Activated T-helper 17 cell treated with anti-CD3 and anti-CD28 coated beads, Interleukin-2, amount 50 U/mL, for 72 hours (primary cell): ENCODE measurements at regions not wholly inside any gene's neighbourhood (a gene's known extent, or its start where the extent isn't known, plus 50 kb on each side); places are given as distances from the start of the nearest gene placed in this dataset.
"Not testable (repeated sequence)": the region's sequence is repeated elsewhere in the genome, so short reads cannot be mapped to it uniquely, and the experiment has no call there.

Experiments used
- ATAC-seq: fragments of 150-1000 bp; cut with Tn5 transposase; replicated peaks from 2 replicates; pipeline ENCODE4 v1.10.0; 2021; ENCODE audit warnings: mild to moderate bottlenecking, moderate library complexity
- H3K27ac Mint-ChIP-seq: one replicate; pipeline ENCODE4 v1.8.0; 2022; ENCODE audit warnings: mixed read lengths
- H3K27me3 Mint-ChIP-seq: one replicate; pipeline ENCODE4 v1.8.0; 2022; ENCODE audit warnings: mixed read lengths
- H3K36me3 Mint-ChIP-seq: one replicate; pipeline ENCODE4 v1.8.0; 2022; ENCODE audit warnings: low read depth, mild to moderate bottlenecking, mixed read lengths
- H3K4me1 Mint-ChIP-seq: one replicate; pipeline ENCODE4 v1.8.0; 2022; ENCODE audit warnings: mixed read lengths
- H3K4me3 Mint-ChIP-seq: one replicate; pipeline ENCODE4 v1.8.0; 2022; ENCODE audit warnings: mild to moderate bottlenecking, mixed read lengths
- H3K9me3 Mint-ChIP-seq: one replicate; pipeline ENCODE4 v1.8.0; 2022; ENCODE audit warnings: mixed read lengths

- no peak overlapping the region for H3K27ac Mint-ChIP-seq
- no peaks in the 10 kb centered on the region for H3K27me3 Mint-ChIP-seq
- ATAC-seq, result no peak
- H3K36me3 Mint-ChIP-seq, result no peaks in the 10 kb centered on the region
- no peak overlapping the region for H3K4me3 Mint-ChIP-seq
- no peaks in the 10 kb centered on the region for H3K4me1 Mint-ChIP-seq
- H3K9me3 Mint-ChIP-seq, result no peaks in the 10 kb centered on the region
These were observed 67.9 kb upstream of the ADAMTS5 start for GRCh38 chr21:27034796-27035195.

DNA sequence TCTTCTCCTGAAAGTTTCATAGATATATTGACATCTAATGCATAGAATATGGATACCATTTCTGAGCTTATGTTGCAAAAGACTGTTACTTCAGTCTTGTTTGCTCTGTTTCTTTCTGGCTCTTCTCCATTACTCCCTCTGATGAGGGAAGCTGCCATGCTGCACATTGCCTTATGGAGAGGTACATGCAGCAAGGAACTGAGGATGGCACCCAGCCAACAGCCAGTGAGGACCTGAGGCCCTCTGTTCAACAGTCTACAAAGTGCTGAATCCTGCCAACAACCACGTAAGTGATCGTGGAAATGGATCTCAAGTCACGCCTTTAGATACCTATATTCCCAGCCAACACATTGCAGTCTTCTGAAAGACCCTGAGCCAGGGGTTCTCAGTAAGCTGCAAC lies 66.6 kb upstream of the ADAMTS5 start:
- Mint-ChIP-seq H3K27ac (no peak overlapping the region), H3K27me3 (no peaks in the 10 kb centered on the region), H3K4me3 (no peak overlapping the region), H3K4me1 (no peaks in the 10 kb centered on the region), H3K9me3 (no peaks in the 10 kb centered on the region), H3K36me3 (no peaks in the 10 kb centered on the region)
- ATAC-seq, result no peak

- Mint-ChIP-seq H3K36me3 (no peaks in the 10 kb centered on the region), H3K4me1 (no peaks in the 10 kb centered on the region), H3K27ac (no peak overlapping the region), H3K4me3 (no peak overlapping the region), H3K9me3 (no peaks in the 10 kb centered on the region), H3K27me3 (peaks cover 3% of the 10 kb centered on the region)
- ATAC-seq, result no peak
These were observed 59.6 kb upstream of the ADAMTS5 start for GRCh38 chr21:27026501-27026900.

DNA sequence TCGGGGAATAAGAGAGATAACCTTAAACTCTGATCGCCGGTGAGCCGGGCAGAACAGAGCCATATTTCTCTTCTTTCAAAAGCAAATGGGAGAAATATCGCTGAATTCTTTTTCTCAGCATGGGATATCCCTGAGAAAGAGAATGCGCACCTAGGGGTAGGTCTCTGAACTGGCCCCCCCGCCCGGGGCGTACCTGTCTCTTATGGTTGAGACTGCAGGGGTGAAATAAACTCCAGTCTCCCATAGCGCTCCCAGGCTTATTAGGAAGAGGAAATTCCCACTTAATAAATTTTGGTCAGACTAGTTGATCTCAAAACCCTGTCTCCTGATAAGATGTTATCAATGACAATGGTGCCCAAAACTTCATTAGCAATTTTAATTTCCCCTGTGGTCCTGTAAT lies 58.8 kb upstream of the ADAMTS5 start:
- not testable (repeated sequence) for H3K4me1 Mint-ChIP-seq, H3K4me3 Mint-ChIP-seq, H3K27ac Mint-ChIP-seq, H3K36me3 Mint-ChIP-seq, H3K9me3 Mint-ChIP-seq, ATAC-seq, H3K27me3 Mint-ChIP-seq

DNA sequence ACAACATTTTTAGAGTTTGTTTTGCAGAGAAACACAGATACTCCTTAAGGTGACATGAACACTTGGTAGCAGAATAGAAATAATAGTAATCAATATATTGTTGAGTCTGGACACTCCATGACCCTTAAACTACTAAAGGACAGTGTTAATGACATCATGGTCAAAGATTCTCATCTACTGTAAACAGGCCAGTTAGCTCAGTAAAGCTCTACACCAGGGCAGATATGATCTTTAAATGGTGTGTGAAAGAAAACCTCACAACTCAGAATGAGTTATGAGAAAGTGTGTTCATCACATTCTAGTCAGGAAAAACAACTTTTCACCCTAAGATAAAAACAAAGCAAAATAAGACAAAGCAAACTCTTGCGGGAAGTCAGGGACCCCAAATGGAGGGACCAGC lies 58.1 kb upstream of the ADAMTS5 start:
- Mint-ChIP-seq H3K4me3 (no peak overlapping the region), H3K27ac (no peak overlapping the region), H3K36me3 (no peaks in the 10 kb centered on the region), H3K9me3 (no peaks in the 10 kb centered on the region), H3K27me3 (peaks cover 3% of the 10 kb centered on the region), H3K4me1 (no peaks in the 10 kb centered on the region)
- ATAC-seq, result no peak

DNA sequence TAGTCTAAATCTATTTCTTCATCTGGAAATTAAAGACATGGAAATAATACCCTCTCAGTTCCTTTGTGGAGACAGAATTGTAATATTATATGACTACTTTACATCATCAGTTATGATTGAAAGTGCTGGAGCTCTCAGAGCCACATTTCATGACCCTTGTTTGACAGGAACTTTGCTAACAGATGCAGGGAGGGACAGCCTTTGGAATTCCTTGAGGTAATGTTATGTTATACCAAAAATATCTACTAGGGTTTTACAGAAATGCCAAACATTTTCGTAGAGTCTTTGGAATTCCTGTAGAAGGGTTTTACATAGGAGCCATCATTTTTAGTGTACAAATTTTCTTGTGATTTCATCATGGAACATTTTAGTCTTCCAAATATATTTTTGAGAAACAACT lies 57.4 kb upstream of the ADAMTS5 start:
- Mint-ChIP-seq H3K4me1 (no peaks in the 10 kb centered on the region), H3K36me3 (no peaks in the 10 kb centered on the region), H3K4me3 (no peak overlapping the region), H3K27me3 (peaks cover 3% of the 10 kb centered on the region), H3K27ac (no peak overlapping the region), H3K9me3 (peaks cover 4% of the 10 kb centered on the region)
- ATAC-seq, result no peak

GRCh38 chr21:27023186-27023585 lies 56.3 kb upstream of the ADAMTS5 start:
- peaks cover 3% of the 10 kb centered on the region for H3K27me3 Mint-ChIP-seq
- H3K36me3 Mint-ChIP-seq, result no peaks in the 10 kb centered on the region
- no peaks in the 10 kb centered on the region for H3K4me1 Mint-ChIP-seq
- H3K27ac Mint-ChIP-seq, result no peak overlapping the region
- H3K4me3 Mint-ChIP-seq, result no peak overlapping the region
- ATAC-seq, result no peak
- H3K9me3 Mint-ChIP-seq, result peaks cover 4% of the 10 kb centered on the region

GRCh38 chr21:27021801-27022200 lies 54.9 kb upstream of the ADAMTS5 start:
- no peaks in the 10 kb centered on the region for H3K4me1 Mint-ChIP-seq
- no peaks in the 10 kb centered on the region for H3K36me3 Mint-ChIP-seq
- no peak for ATAC-seq
- H3K27me3 Mint-ChIP-seq, result peaks cover 3% of the 10 kb centered on the region
- H3K9me3 Mint-ChIP-seq, result peaks cover 4% of the 10 kb centered on the region
- H3K27ac Mint-ChIP-seq, result no peak overlapping the region
- H3K4me3 Mint-ChIP-seq, result no peak overlapping the region

DNA sequence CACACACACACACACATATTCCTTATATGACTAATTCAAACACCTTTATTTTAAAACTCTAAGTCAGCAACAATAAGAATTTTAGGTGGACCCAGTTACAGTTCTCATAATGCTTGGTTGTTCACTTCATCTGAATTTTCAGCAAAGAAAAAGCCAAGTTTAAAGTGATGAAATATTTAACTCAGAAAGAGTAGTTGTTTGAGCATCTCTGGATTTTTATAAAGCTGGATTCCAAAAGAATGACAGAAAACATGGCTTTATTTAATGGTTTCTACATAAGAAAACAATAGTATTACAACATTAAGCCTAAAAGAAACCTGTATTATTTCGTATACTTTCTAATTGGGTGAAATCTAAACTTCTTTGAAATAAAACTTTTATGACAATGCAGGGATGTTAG lies 54.2 kb upstream of the ADAMTS5 start:
- no peaks in the 10 kb centered on the region for H3K36me3 Mint-ChIP-seq
- H3K4me3 Mint-ChIP-seq, result no peak overlapping the region
- H3K9me3 Mint-ChIP-seq, result peaks cover 4% of the 10 kb centered on the region
- no peaks in the 10 kb centered on the region for H3K27me3 Mint-ChIP-seq
- H3K27ac Mint-ChIP-seq, result no peak overlapping the region
- ATAC-seq, result no peak
- no peaks in the 10 kb centered on the region for H3K4me1 Mint-ChIP-seq

DNA sequence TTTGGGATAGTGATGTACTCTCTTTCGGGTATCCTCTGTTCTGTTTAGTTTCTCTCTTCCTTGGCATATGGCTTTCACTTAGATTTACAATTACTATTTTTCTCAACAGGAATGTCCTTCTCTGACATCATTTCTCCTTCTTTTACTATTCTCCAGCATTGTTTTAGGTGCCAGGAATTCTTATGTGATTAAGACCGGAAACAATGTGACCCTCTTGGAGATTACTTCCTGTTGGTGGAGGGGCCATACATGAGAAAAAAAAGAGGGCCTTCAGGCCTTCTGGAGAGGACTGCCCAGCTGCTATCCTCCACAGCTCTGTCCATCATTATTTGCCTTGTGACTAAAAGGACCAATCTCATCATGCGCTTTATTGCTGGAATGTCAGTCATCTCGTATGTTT lies 50.4 kb upstream of the ADAMTS5 start:
- no peaks in the 10 kb centered on the region for H3K36me3 Mint-ChIP-seq
- H3K9me3 Mint-ChIP-seq, result peaks cover 7% of the 10 kb centered on the region
- no peak for ATAC-seq
- no peaks in the 10 kb centered on the region for H3K4me1 Mint-ChIP-seq
- no peak overlapping the region for H3K27ac Mint-ChIP-seq
- H3K4me3 Mint-ChIP-seq, result no peak overlapping the region
- H3K27me3 Mint-ChIP-seq, result no peaks in the 10 kb centered on the region
